ENCODE measurements at regions not wholly inside any gene's neighbourhood (a gene's known extent, or its start where the extent isn't known, plus 50 kb on each side); places are given as distances from the start of the nearest gene placed in this dataset.

- TF ChIP-seq CTCF (optimal IDR thresholded peaks at IDR 0.05 in 1 of 3, IDR thresholded peaks at IDR 0.05 in 1 of 3, conservative IDR thresholded peaks at IDR 0.05 in 1 of 3; ENCODE audit: extremely low read depth in 1 of 3, insufficient read depth in 2 of 3, low read length in 3 of 3) (no peak), EZH2 (IDR thresholded peaks at IDR 0.05; ENCODE audit: low read length) (no peak)
Observed at GRCh38 chr2:129894616-129895015, 84.8 kb upstream of the RAB6C start.
